Suprapubic skin (tissue), 4 donors: ENCODE measurements at regions not wholly inside any gene's neighbourhood (a gene's known extent, or its start where the extent isn't known, plus 50 kb on each side); places are given as distances from the start of the nearest gene placed in this dataset.

Source experiments
- DNase-seq, 2 donors: peaks; one replicate each; pipeline ENCODE4 v3.0.0-alpha.2; 2019; ENCODE audit warnings: low spot score in 2 of 2
- H3K27ac ChIP-seq: fragments of 200-600 bp; sonication (generic); one replicate; pipeline ENCODE4 v1.5.1; 2019
- H3K27me3 ChIP-seq: fragments of 200-600 bp; sonication (generic); one replicate; pipeline ENCODE4 v1.5.1; 2019
- H3K36me3 ChIP-seq: fragments of 200-600 bp; sonication (generic); one replicate; pipeline ENCODE4 v1.5.1; 2019
- H3K4me1 ChIP-seq: fragments of 200-600 bp; sonication (generic); one replicate; pipeline ENCODE4 v1.5.1; 2019
- H3K4me3 ChIP-seq: fragments of 200-600 bp; sonication (generic); one replicate; pipeline ENCODE4 v1.5.1; 2019; ENCODE audit warnings: mild to moderate bottlenecking
- H3K9me3 ChIP-seq: fragments of 200-600 bp; sonication (generic); one replicate; pipeline ENCODE4 v1.5.1; 2019
- EP300 ChIP-seq: sonication (generic); formaldehyde crosslinking; IDR thresholded peaks from one replicate; pipeline ENCODE4 v1.6.1; 2017; ENCODE audit warnings: antibody characterized with exemption
- POLR2A ChIP-seq, 2 donors: fragments of 450-650 bp; IDR thresholded peaks; one replicate each; pipeline ENCODE4 v1.6.1; 2017; ENCODE audit warnings: antibody characterized with exemption in 2 of 2, mild to moderate bottlenecking in 2 of 2, moderate library complexity in 2 of 2
- POLR2AphosphoS5 ChIP-seq, 3 donors: sonication (generic); formaldehyde crosslinking; IDR thresholded peaks; one replicate each; pipeline ENCODE4 v1.6.1; 2017; ENCODE audit warnings: antibody characterized with exemption in 3 of 3
- WGBS: methylation state at CpG from one replicate; pipeline ENCODE4 v1.1.5; 2018; 5-methylcytosine and 5-hydroxymethylcytosine counted together
- TF ChIP-seq, protein P1 (sequence below), 2 donors: fragments of 200-600 bp in 1 of 2; fragments of 450-650 bp in 1 of 2; sonication (generic) in 1 of 2; IDR thresholded peaks; one replicate each; pipeline ENCODE4 v1.5.1; 2016 to 2019; ENCODE audit warnings: antibody characterized with exemption in 2 of 2, mild to moderate bottlenecking in 1 of 2, moderate library complexity in 1 of 2

- 80% methylated on average over 2 of the region's 2 CpGs for WGBS
- no peak overlapping the region for H3K27ac ChIP-seq
- H3K4me1 ChIP-seq: peaks cover 4% of the 10 kb centered on the region
- TF ChIP-seq, protein P1, sequence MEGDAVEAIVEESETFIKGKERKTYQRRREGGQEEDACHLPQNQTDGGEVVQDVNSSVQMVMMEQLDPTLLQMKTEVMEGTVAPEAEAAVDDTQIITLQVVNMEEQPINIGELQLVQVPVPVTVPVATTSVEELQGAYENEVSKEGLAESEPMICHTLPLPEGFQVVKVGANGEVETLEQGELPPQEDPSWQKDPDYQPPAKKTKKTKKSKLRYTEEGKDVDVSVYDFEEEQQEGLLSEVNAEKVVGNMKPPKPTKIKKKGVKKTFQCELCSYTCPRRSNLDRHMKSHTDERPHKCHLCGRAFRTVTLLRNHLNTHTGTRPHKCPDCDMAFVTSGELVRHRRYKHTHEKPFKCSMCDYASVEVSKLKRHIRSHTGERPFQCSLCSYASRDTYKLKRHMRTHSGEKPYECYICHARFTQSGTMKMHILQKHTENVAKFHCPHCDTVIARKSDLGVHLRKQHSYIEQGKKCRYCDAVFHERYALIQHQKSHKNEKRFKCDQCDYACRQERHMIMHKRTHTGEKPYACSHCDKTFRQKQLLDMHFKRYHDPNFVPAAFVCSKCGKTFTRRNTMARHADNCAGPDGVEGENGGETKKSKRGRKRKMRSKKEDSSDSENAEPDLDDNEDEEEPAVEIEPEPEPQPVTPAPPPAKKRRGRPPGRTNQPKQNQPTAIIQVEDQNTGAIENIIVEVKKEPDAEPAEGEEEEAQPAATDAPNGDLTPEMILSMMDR (IDR thresholded peaks at IDR 0.05): no peak
- no peak for TF ChIP-seq EP300
- TF ChIP-seq POLR2A (IDR thresholded peaks at IDR 0.05): no peak
- no peak for TF ChIP-seq POLR2AphosphoS5 (IDR thresholded peaks at IDR 0.05)
- no peaks in the 10 kb centered on the region for H3K9me3 ChIP-seq
- H3K36me3 ChIP-seq: no peaks in the 10 kb centered on the region
- DNase-seq: no peak
- no peak overlapping the region for H3K4me3 ChIP-seq
- peaks cover 36% of the 10 kb centered on the region for H3K27me3 ChIP-seq
Measured at GRCh38 chr16:49964973-49965372, 60.1 kb upstream of the CNEP1R1 start.

- H3K9me3 ChIP-seq: no peaks in the 10 kb centered on the region
- 80% methylated on average over 6 of the region's 6 CpGs for WGBS
- H3K27me3 ChIP-seq: peaks cover 39% of the 10 kb centered on the region
- H3K4me1 ChIP-seq: no peaks in the 10 kb centered on the region
- H3K27ac ChIP-seq: no peak overlapping the region
- TF ChIP-seq POLR2AphosphoS5 (IDR thresholded peaks at IDR 0.05) (no peak), POLR2A (IDR thresholded peaks at IDR 0.05) (no peak), EP300 (no peak)
- TF ChIP-seq, protein P1 (IDR thresholded peaks at IDR 0.05): no peak
- no peaks in the 10 kb centered on the region for H3K36me3 ChIP-seq
- no peak overlapping the region for H3K4me3 ChIP-seq
- no peak for DNase-seq
Measured at GRCh38 chr16:49967012-49967559, 57.9 kb upstream of the CNEP1R1 start.

GRCh38 chr16:49969091-49970030, 55.7 kb upstream of the CNEP1R1 start:
- H3K4me1 ChIP-seq: no peaks in the 10 kb centered on the region
- no peak for TF ChIP-seq POLR2A (IDR thresholded peaks at IDR 0.05)
- no peaks in the 10 kb centered on the region for H3K9me3 ChIP-seq
- H3K27ac ChIP-seq: no peak overlapping the region
- H3K27me3 ChIP-seq: peaks cover 39% of the 10 kb centered on the region
- WGBS: 44% methylated on average over 24 of the region's 24 CpGs
- no peaks in the 10 kb centered on the region for H3K36me3 ChIP-seq
- no peak overlapping the region for H3K4me3 ChIP-seq
- no peak for DNase-seq

- TF ChIP-seq POLR2AphosphoS5 (IDR thresholded peaks at IDR 0.05): no peak
- no peak for TF ChIP-seq POLR2A (IDR thresholded peaks at IDR 0.05)
- no peak for TF ChIP-seq EP300
- TF ChIP-seq, protein P1 (IDR thresholded peaks at IDR 0.05): no peak
- H3K27ac ChIP-seq: no peak overlapping the region
- H3K4me3 ChIP-seq: no peak overlapping the region
- H3K36me3 ChIP-seq: no peaks in the 10 kb centered on the region
- WGBS: 77% methylated on average over 8 of the region's 8 CpGs
- no peaks in the 10 kb centered on the region for H3K4me1 ChIP-seq
- H3K9me3 ChIP-seq: no peaks in the 10 kb centered on the region
- DNase-seq: no peak
- peaks cover 35% of the 10 kb centered on the region for H3K27me3 ChIP-seq
Measured at GRCh38 chr16:49970797-49971431, 54.1 kb upstream of the CNEP1R1 start.

- DNase-seq: no peak
- Histone ChIP-seq H3K27ac (no peak overlapping the region), H3K9me3 (peaks cover 4% of the 10 kb centered on the region)
Measured at GRCh38 chr16:49972280-49972679, 52.7 kb upstream of the CNEP1R1 start.

More at GRCh38 chr16:49972280-49972679, 52.7 kb upstream of the CNEP1R1 start:
- H3K4me3 ChIP-seq: no peak overlapping the region
- no peaks in the 10 kb centered on the region for H3K36me3 ChIP-seq
- WGBS: 71% methylated on average over 5 of the region's 5 CpGs
- no peaks in the 10 kb centered on the region for H3K4me1 ChIP-seq
- H3K27me3 ChIP-seq: peaks cover 25% of the 10 kb centered on the region
- no peak for TF ChIP-seq EP300
- TF ChIP-seq, protein P1 (IDR thresholded peaks at IDR 0.05): no peak
